RWPE2 (cell line): ENCODE measurements at regions not wholly inside any gene's neighbourhood (a gene's known extent, or its start where the extent isn't known, plus 50 kb on each side); places are given as distances from the start of the nearest gene placed in this dataset.
"Not testable (repeated sequence)": the region's sequence is repeated elsewhere in the genome, so short reads cannot be mapped to it uniquely, and the experiment has no call there.

Experiments
- ATAC-seq: fragments of 200-7000 bp; cut with Tn5 transposase; 3 replicates; pipeline ENCODE4 v1.9.1; 2021; ENCODE audit warnings: low read depth
- DNase-seq: peaks from one replicate; pipeline ENCODE4 v3.0.0-alpha.2; 2020; ENCODE audit warnings: low spot score
- H3K27ac ChIP-seq: fragments of 450-650 bp; 2 replicates; pipeline ENCODE4 v1.5.1; 2017; ENCODE audit warnings: mild to moderate bottlenecking; ENCODE audit not compliant: poor library complexity, severe bottlenecking
- H3K27me3 ChIP-seq: fragments of 250-450 bp; sonication (Bioruptor Pico); 2 replicates; pipeline ENCODE4 v1.5.1; 2021; ENCODE audit warnings: mild to moderate bottlenecking, moderate library complexity; ENCODE audit not compliant: insufficient read depth, poor library complexity, severe bottlenecking
- H3K36me3 ChIP-seq: fragments of 250-450 bp; sonication (Bioruptor Pico); 2 replicates; pipeline ENCODE4 v1.5.1; 2020; ENCODE audit warnings: low read depth, mild to moderate bottlenecking, moderate library complexity
- H3K4me1 ChIP-seq: fragments of 250-450 bp; sonication (Bioruptor Pico); 2 replicates; pipeline ENCODE4 v1.5.1; 2021; ENCODE audit warnings: mild to moderate bottlenecking, moderate library complexity; ENCODE audit not compliant: insufficient read depth, poor library complexity, severe bottlenecking
- H3K4me3 ChIP-seq: fragments of 250-450 bp; sonication (Bioruptor Pico); 2 replicates; pipeline ENCODE4 v1.5.1; 2021; ENCODE audit warnings: mild to moderate bottlenecking, moderate library complexity; ENCODE audit not compliant: severe bottlenecking
- H3K9me3 ChIP-seq: fragments of 250-450 bp; sonication (Bioruptor Pico); 2 replicates; pipeline ENCODE4 v1.5.1; 2021; ENCODE audit warnings: mild to moderate bottlenecking, moderate library complexity; ENCODE audit not compliant: severe bottlenecking
- TF ChIP-seq, protein P1 (sequence below): fragments of 450-650 bp; IDR thresholded peaks from one replicate; pipeline ENCODE4 v1.5.1; 2017; ENCODE audit warnings: mild to moderate bottlenecking, moderate library complexity; ENCODE audit not compliant: poor library complexity, severe bottlenecking

DNA sequence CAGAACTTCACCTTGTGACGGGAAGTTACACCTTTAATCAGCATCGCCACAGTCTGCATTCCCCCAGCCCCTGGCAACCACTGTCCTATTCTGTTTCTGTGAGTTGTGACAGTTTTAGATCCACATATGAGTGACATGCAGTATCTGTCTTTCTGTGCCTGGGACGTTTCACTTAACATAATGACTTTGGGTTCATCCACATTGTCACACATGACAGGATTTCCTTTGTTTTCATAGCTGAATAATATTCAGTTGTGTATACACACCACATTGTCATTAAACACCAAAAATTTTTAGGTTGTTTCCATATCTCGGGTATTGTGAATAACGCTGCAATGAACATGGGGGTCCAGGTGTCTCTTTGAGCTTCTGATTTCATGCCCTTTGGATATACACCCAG is 62.6 kb upstream of the BDH1 start:
- not testable (repeated sequence) for H3K4me3 ChIP-seq, H3K9me3 ChIP-seq, H3K27ac ChIP-seq, H3K4me1 ChIP-seq, DNase-seq, H3K27me3 ChIP-seq, ATAC-seq
- H3K36me3 ChIP-seq = peaks cover 55% of the 10 kb centered on the region

DNA sequence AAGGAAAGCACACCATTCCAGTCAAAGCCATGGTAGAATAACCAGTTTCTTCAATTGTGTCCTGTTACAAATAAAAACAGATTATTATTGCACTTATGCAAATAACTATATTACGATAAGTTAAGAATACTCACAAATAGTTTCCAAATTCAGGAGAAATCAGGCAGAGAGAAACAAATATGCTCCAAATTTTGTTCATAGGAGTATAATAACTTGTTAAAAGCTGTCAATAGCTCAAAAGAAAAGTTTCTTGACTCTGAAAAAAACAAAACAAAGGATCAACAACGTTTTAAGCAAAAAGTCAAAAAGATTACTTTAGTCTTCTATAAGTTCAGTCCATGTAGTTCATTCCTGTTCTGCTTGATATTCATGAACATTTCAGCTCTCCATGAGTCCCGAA is 59.7 kb upstream of the BDH1 start:
- Histone ChIP-seq H3K27ac (no peak overlapping the region), H3K27me3 (no peaks in the 10 kb centered on the region), H3K9me3 (no peaks in the 10 kb centered on the region), H3K36me3 (peaks cover 71% of the 10 kb centered on the region), H3K4me3 (no peak overlapping the region), H3K4me1 (no peaks in the 10 kb centered on the region)
- DNase-seq (no peak), ATAC-seq (no peak)
- TF ChIP-seq, protein P1, sequence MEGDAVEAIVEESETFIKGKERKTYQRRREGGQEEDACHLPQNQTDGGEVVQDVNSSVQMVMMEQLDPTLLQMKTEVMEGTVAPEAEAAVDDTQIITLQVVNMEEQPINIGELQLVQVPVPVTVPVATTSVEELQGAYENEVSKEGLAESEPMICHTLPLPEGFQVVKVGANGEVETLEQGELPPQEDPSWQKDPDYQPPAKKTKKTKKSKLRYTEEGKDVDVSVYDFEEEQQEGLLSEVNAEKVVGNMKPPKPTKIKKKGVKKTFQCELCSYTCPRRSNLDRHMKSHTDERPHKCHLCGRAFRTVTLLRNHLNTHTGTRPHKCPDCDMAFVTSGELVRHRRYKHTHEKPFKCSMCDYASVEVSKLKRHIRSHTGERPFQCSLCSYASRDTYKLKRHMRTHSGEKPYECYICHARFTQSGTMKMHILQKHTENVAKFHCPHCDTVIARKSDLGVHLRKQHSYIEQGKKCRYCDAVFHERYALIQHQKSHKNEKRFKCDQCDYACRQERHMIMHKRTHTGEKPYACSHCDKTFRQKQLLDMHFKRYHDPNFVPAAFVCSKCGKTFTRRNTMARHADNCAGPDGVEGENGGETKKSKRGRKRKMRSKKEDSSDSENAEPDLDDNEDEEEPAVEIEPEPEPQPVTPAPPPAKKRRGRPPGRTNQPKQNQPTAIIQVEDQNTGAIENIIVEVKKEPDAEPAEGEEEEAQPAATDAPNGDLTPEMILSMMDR = no peak

DNA sequence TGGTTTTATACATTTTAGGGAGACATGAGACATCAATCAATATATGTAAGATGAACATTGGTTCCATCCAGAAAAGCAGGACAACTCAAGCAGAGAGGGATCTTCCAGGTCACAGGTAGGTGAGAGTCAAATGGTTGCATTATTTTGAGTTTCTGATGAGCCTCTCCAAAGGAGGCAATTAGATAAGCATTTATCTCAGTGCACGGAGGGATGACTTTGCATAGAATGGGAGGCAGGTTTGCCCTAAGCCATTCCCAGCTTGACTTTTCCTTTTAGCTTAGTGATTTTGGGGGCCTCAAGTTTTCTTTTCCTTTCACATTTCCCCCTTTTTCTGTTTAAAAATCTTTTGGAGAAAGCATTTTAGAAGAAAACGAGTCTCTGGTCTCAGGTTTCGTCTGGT is 58.4 kb upstream of the BDH1 start:
- not testable (repeated sequence) for ATAC-seq, H3K9me3 ChIP-seq, H3K4me1 ChIP-seq, H3K27ac ChIP-seq, DNase-seq, H3K4me3 ChIP-seq, H3K27me3 ChIP-seq
- peaks cover 74% of the 10 kb centered on the region for H3K36me3 ChIP-seq

DNA sequence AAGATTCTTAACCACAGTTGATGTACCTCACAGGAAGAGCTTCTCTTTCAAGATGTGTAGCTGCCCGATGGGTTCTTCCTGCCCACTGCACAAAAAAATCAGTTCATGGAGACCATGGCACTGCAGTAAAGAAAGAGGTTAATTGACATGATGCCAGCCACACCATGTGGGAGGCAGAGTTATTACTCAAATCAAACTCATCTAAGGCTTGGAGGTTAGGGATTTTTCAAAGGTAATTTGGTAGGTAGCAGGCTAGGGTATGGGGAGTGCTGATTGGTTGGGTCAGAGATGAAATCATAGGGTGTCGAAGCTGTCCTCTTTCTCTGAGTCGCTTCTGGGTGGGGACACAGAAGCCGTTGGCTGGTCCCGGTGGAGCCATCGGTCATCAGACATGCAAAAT is 57.4 kb upstream of the BDH1 start:
- ATAC-seq = no peak
- TF ChIP-seq, protein P1 = no peak
- Histone ChIP-seq H3K4me3 (no peak overlapping the region), H3K36me3 (peaks cover 82% of the 10 kb centered on the region), H3K9me3 (no peaks in the 10 kb centered on the region), H3K27ac (no peak overlapping the region), H3K4me1 (no peaks in the 10 kb centered on the region), H3K27me3 (no peaks in the 10 kb centered on the region)
- no peak for DNase-seq

DNA sequence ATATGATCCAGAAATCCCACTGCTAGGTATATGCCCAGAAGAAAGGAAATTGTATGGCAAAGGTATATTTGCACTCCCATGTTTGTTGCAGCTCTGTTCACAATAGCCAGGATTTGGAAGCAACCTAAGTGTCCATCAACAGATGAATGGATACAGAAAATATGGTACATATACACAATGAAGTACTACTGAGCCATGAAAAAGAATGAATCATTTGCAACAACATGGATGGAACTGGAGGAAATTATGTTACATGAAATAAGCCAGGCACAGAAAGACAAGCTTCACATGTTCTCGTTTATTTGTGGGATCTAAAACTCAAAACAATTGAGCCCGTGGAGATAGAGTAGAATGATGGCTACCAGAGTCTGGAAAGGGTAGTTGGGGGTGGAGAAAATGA is 55.5 kb upstream of the BDH1 start:
- no peak overlapping the region for H3K27ac ChIP-seq
- TF ChIP-seq, protein P1 = no peak
- no peaks in the 10 kb centered on the region for H3K4me1 ChIP-seq
- ATAC-seq = no peak
- H3K36me3 ChIP-seq = peaks cover 84% of the 10 kb centered on the region
- H3K4me3 ChIP-seq = no peak overlapping the region
- H3K9me3 ChIP-seq = no peaks in the 10 kb centered on the region
- no peak for DNase-seq
- no peaks in the 10 kb centered on the region for H3K27me3 ChIP-seq

DNA sequence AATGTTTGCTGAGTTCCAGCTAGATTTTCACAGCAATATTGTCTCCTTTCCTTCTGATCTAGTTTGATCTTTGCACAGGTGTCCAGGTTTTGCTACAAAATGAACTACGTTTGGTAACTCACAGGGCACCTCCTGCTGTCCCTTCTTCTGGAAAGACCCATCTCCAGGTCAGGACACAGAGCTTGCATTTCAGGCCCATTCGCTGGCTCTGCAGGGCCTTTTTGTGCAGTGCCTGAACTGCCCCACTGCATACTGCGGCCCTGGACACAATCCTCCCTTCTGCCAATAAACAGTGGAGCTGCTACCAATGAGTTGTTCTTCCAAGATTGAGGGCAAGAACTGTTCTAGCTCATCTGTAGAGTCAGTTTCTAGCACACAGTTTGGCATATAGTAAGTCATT is 50.7 kb upstream of the BDH1 start:
- H3K36me3 ChIP-seq = peaks cover 50% of the 10 kb centered on the region
- no peak for ATAC-seq
- H3K27ac ChIP-seq = no peak overlapping the region
- no peaks in the 10 kb centered on the region for H3K9me3 ChIP-seq
- H3K27me3 ChIP-seq = no peaks in the 10 kb centered on the region
- no peak overlapping the region for H3K4me3 ChIP-seq
- TF ChIP-seq, protein P1 = no peak
- H3K4me1 ChIP-seq = no peaks in the 10 kb centered on the region
- DNase-seq = no peak
